ENCODE measurements at regions not wholly inside any gene's neighbourhood (a gene's known extent, or its start where the extent isn't known, plus 50 kb on each side); places are given as distances from the start of the nearest gene placed in this dataset.

GRCh38 chr6:12426121-12426520, 136.0 kb downstream of the EDN1 start:
- no peak for DNase-seq

- no peak for DNase-seq
Measured at GRCh38 chr6:12431023-12431422, 140.9 kb downstream of the EDN1 start.

- DNase-seq, result no peak
Measured at GRCh38 chr6:12436224-12436623, 146.1 kb downstream of the EDN1 start.

GRCh38 chr6:12436683-12437082, 146.5 kb downstream of the EDN1 start:
- DNase-seq, result no peak

GRCh38 chr6:12439296-12439695, 149.1 kb downstream of the EDN1 start:
- DNase-seq, result no peak

- DNase-seq, result no peak
Measured at GRCh38 chr6:12440981-12441380, 150.8 kb downstream of the EDN1 start.

GRCh38 chr6:12442455-12442854, 152.3 kb downstream of the EDN1 start:
- no peak for DNase-seq

GRCh38 chr6:12446394-12446793, 156.2 kb downstream of the EDN1 start:
- DNase-seq, result no peak

- no peak for DNase-seq
Measured at GRCh38 chr6:12449447-12449846, 159.3 kb downstream of the EDN1 start.

- DNase-seq, result no peak
Measured at GRCh38 chr6:12450467-12450866, 160.3 kb downstream of the EDN1 start.

- DNase-seq, result no peak
Measured at GRCh38 chr6:12456343-12456742, 166.2 kb downstream of the EDN1 start.

GRCh38 chr6:12457094-12457493, 166.9 kb downstream of the EDN1 start:
- no peak for DNase-seq

- DNase-seq, result no peak
Measured at GRCh38 chr6:12458558-12458957, 168.4 kb downstream of the EDN1 start.

GRCh38 chr6:12459945-12460661, 169.9 kb downstream of the EDN1 start:
- no peak for DNase-seq

GRCh38 chr6:12467706-12468670, 177.8 kb downstream of the EDN1 start:
- DNase-seq, result no peak

- DNase-seq, result no peak
Measured at GRCh38 chr6:12472601-12473038, 182.5 kb downstream of the EDN1 start.

GRCh38 chr6:12473494-12473893, 183.3 kb downstream of the EDN1 start:
- no peak for DNase-seq

- no peak for DNase-seq
Measured at GRCh38 chr6:12474167-12475140, 184.3 kb downstream of the EDN1 start.

- no peak for DNase-seq
Measured at GRCh38 chr6:12476484-12476883, 186.3 kb downstream of the EDN1 start.

- DNase-seq, result no peak
Measured at GRCh38 chr6:12477616-12478015, 187.5 kb downstream of the EDN1 start.

- DNase-seq, result no peak
Measured at GRCh38 chr6:12478921-12479320, 188.8 kb downstream of the EDN1 start.

GRCh38 chr6:12479451-12479850, 189.3 kb downstream of the EDN1 start:
- no peak for DNase-seq

- DNase-seq, result no peak
Measured at GRCh38 chr6:12479881-12480280, 189.7 kb downstream of the EDN1 start.

Data from activated CD4-positive, alpha-beta T cell treated with anti-CD3 and anti-CD28 coated beads, Interleukin-2, amount 50 U/mL, for 16 hours (primary cell).